ENCODE measurements at regions not wholly inside any gene's neighbourhood (a gene's known extent, or its start where the extent isn't known, plus 50 kb on each side); places are given as distances from the start of the nearest gene placed in this dataset.
A peak's percentile ranks its signal among the peaks of the same experiment; 100 is the strongest.
"Not testable (repeated sequence)": the region's sequence is repeated elsewhere in the genome, so short reads cannot be mapped to it uniquely, and the experiment has no call there.

- DNase-seq (ENCODE audit: low read depth in 3 of 3, low spot score in 2 of 3), result no peak
Observed at GRCh38 chr3:40695848-40696247, 171.1 kb downstream of the ZNF621 start.

GRCh38 chr3:40698611-40699010 is 173.9 kb downstream of the ZNF621 start:
- not testable (repeated sequence) for DNase-seq (ENCODE audit: low read depth in 3 of 3, low spot score in 2 of 3)

GRCh38 chr3:40701016-40701588 is 176.3 kb downstream of the ZNF621 start:
- DNase-seq (ENCODE audit: low read depth in 3 of 3, low spot score in 2 of 3), result no peak

GRCh38 chr3:40704224-40704623 is 179.5 kb downstream of the ZNF621 start:
- no peak for DNase-seq (ENCODE audit: low read depth in 3 of 3, low spot score in 2 of 3)

- no peak for DNase-seq (ENCODE audit: low read depth in 3 of 3, low spot score in 2 of 3)
Observed at GRCh38 chr3:40705663-40706062, 180.9 kb downstream of the ZNF621 start.

GRCh38 chr3:40713306-40713705 is 188.5 kb downstream of the ZNF621 start:
- DNase-seq (ENCODE audit: low read depth in 3 of 3, low spot score in 2 of 3), result no peak

GRCh38 chr3:40713795-40714194 is 189.0 kb downstream of the ZNF621 start:
- no peak for DNase-seq (ENCODE audit: low read depth in 3 of 3, low spot score in 2 of 3)

- DNase-seq (ENCODE audit: low read depth in 3 of 3, low spot score in 2 of 3), result no peak
Observed at GRCh38 chr3:40714771-40715345, 190.1 kb downstream of the ZNF621 start.

- DNase-seq (ENCODE audit: low read depth in 3 of 3, low spot score in 2 of 3), result no peak
Observed at GRCh38 chr3:40715551-40715950, 190.8 kb downstream of the ZNF621 start.

- no peak for DNase-seq (ENCODE audit: low read depth in 3 of 3, low spot score in 2 of 3)
Observed at GRCh38 chr3:40717471-40717870, 192.7 kb downstream of the ZNF621 start.

- DNase-seq (ENCODE audit: low read depth in 3 of 3, low spot score in 2 of 3), result no peak
Observed at GRCh38 chr3:40718209-40718608, 193.4 kb downstream of the ZNF621 start.

- DNase-seq (ENCODE audit: low read depth in 3 of 3, low spot score in 2 of 3), result no peak
Observed at GRCh38 chr3:40718681-40719080, 193.9 kb downstream of the ZNF621 start.

- peak; percentile 18 to 49 (median 39) for DNase-seq (ENCODE audit: low read depth in 3 of 3, low spot score in 2 of 3)
Observed at GRCh38 chr3:40719660-40720287, 195.0 kb downstream of the ZNF621 start.

- DNase-seq (ENCODE audit: low read depth in 3 of 3, low spot score in 2 of 3), result no peak
Observed at GRCh38 chr3:40720341-40720740, 195.6 kb downstream of the ZNF621 start.

GRCh38 chr3:40720863-40721262 is 196.1 kb downstream of the ZNF621 start:
- DNase-seq (ENCODE audit: low read depth in 3 of 3, low spot score in 2 of 3), result no peak

- DNase-seq (ENCODE audit: low read depth in 3 of 3, low spot score in 2 of 3), result no peak
Observed at GRCh38 chr3:40723083-40723660, 198.4 kb downstream of the ZNF621 start.

GRCh38 chr3:40725031-40725430 is 200.3 kb downstream of the ZNF621 start:
- DNase-seq (ENCODE audit: low read depth in 3 of 3, low spot score in 2 of 3), result no peak

- no peak for DNase-seq (ENCODE audit: low read depth in 3 of 3, low spot score in 2 of 3)
Observed at GRCh38 chr3:40731445-40731844, 206.7 kb downstream of the ZNF621 start.

- DNase-seq (ENCODE audit: low read depth in 3 of 3, low spot score in 2 of 3), result no peak
Observed at GRCh38 chr3:40736943-40737342, 212.2 kb downstream of the ZNF621 start.

GRCh38 chr3:40737343-40737742 is 212.6 kb downstream of the ZNF621 start:
- no peak for DNase-seq (ENCODE audit: low read depth in 3 of 3, low spot score in 2 of 3)

GRCh38 chr3:40739971-40740370 is 215.2 kb downstream of the ZNF621 start:
- DNase-seq (ENCODE audit: low read depth in 3 of 3, low spot score in 2 of 3), result no peak

GRCh38 chr3:40741729-40742128 is 217.0 kb downstream of the ZNF621 start:
- peak; percentile 27 to 33 (median 30) for DNase-seq (ENCODE audit: low read depth in 3 of 3, low spot score in 2 of 3)

All from right renal cortex interstitium (tissue), 3 donors.